KBM-7 (cell line): ENCODE measurements at regions not wholly inside any gene's neighbourhood (a gene's known extent, or its start where the extent isn't known, plus 50 kb on each side); places are given as distances from the start of the nearest gene placed in this dataset.

Experiments
- DNase-seq: peaks from one replicate; pipeline ENCODE4 v3.0.0-alpha.2; 2015
- in situ Hi-C: fragments of 300-500 bp; cut with MboI; formaldehyde crosslinking; loops from 2 replicates; pipeline ENCODE4 v1.14.3; 2020; ENCODE audit warnings: low sequenced_read_pairs, low pct_unique_long_range_greater_than_20kb, mixed read lengths

DNA sequence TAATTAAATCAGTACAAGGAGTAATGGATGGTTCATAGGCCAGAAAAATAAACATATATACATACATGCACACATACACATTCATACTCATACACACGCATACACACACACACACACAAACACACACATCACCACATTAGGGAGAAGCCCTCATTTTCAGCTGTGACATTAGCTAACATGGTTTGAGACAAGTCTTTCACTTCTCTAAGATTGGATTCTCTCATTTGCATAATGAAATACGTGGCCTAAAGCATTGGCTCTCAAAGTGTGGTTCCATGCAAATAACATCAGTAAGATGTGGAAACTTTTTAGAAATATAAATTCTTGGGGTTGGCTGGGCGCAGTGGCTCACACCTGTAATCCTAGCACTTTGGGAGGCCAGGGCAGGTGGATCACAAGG lies 452.6 kb downstream of the TAFA4 start:
- in situ Hi-C loops, result no loop called here
- DNase-seq, result no peak

DNA sequence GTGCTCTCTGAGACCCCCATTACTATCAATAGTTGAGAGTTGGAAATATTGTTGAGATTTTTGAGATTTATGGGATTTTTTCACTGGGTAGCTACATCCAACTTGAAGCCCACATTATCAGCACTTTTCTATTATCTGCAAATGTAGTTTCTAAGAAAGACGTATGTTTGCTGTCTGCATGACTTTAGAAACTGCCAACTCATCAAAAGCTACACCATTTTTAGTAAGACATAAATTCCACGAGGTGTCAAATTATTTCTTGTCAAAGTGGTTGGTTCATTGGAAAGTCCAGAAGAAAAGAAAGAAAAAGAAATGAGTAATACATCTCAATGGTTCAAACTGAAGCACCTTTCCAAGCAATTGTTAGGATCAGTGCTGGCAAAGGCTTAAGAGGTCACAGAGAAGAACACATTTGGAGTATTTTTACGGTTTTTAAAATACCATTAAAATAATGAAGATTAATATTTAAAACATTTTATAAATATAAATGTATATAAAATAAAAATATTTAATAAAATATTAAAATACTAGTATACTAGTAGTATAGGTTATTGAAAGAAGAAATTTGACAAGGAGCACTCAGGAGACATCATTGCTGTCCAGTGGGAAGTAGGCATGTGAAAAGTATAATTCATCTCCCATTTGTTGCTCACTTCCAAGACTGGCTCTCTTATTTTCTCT lies 463.5 kb downstream of the TAFA4 start:
- no peak for DNase-seq
- in situ Hi-C loops, result no loop called here

- no peak for DNase-seq
- in situ Hi-C loops, result no loop called here
Observed at GRCh38 chr3:68467465-68467864, 464.9 kb downstream of the TAFA4 start.

- in situ Hi-C loops, result no loop called here
- no peak for DNase-seq
Observed at GRCh38 chr3:68458581-68458980, 473.8 kb downstream of the TAFA4 start.

GRCh38 chr3:68448510-68449383 lies 483.6 kb downstream of the TAFA4 start:
- no peak for DNase-seq
- in situ Hi-C loops, result no loop called here

DNA sequence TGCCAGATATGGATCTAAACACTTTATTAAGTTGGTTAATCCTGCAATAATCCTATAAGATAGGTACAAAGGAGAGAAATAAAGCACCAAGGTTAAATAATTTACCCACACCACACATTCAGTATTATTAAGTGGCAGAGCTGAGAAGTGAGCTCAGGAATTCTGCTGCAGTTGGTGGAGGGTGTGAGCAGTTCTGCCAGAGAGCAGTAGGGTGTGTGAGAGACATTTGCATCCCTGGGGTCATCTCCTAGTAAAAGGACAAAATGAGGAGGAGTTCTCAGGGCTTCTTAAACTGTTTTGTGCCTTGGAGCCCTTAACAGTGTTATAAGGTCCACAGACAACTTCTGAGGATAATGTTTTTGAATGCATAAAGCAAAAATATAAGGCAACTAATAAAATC lies 484.5 kb downstream of the TAFA4 start:
- no peak for DNase-seq
- in situ Hi-C loops, result no loop called here

- in situ Hi-C loops, result no loop called here
- no peak for DNase-seq
Observed at GRCh38 chr3:68441054-68441453, 491.3 kb downstream of the TAFA4 start.

GRCh38 chr3:68436619-68437401 lies 495.5 kb downstream of the TAFA4 start:
- no peak for DNase-seq
- in situ Hi-C loops, result no loop called here

- in situ Hi-C loops, result no loop called here
- DNase-seq, result no peak
Observed at GRCh38 chr3:68428495-68428894, 503.9 kb downstream of the TAFA4 start.

GRCh38 chr3:68424796-68425460 lies 507.4 kb downstream of the TAFA4 start:
- no peak for DNase-seq
- in situ Hi-C loops, result no loop called here

DNA sequence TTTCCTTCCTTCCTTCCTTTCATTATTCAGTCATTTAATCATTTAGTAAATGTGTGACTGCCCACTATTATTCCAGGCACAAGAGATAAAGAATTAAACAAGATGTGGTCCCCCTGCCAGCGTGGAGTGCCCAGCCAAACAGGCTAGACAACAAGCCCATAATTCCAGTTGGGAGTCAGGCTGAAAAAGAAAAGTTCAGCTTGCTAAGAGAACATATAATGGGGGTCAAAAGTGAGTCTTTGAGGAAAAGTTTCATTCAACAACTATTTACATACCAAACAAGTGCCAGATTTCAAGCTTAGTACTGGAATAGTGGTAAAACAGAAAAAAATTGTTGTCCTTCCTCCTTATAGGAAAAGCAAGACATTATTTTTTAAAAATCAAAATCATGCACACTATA lies 523.7 kb downstream of the TAFA4 start:
- in situ Hi-C loops, result no loop called here
- no peak for DNase-seq

DNA sequence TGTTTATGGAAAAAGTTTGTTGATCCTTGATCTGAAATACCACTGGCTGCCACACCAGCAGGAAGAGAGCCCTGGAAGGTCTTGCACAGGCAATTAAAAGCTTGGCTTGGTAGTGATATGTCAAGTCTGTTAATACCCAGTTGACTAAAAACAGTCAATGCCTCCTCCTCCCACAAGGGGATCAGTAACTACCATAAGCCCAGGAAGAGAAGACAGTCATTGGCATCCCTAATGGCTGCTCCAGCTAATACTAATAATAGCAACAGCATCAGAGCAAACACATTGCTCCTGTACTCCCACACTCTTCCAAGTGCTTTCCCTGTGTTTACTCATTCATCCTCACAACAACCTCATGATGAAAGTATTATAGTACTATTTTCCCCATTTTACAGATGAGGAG lies 528.6 kb downstream of the TAFA4 start:
- DNase-seq, result no peak
- in situ Hi-C loops, result no loop called here

DNA sequence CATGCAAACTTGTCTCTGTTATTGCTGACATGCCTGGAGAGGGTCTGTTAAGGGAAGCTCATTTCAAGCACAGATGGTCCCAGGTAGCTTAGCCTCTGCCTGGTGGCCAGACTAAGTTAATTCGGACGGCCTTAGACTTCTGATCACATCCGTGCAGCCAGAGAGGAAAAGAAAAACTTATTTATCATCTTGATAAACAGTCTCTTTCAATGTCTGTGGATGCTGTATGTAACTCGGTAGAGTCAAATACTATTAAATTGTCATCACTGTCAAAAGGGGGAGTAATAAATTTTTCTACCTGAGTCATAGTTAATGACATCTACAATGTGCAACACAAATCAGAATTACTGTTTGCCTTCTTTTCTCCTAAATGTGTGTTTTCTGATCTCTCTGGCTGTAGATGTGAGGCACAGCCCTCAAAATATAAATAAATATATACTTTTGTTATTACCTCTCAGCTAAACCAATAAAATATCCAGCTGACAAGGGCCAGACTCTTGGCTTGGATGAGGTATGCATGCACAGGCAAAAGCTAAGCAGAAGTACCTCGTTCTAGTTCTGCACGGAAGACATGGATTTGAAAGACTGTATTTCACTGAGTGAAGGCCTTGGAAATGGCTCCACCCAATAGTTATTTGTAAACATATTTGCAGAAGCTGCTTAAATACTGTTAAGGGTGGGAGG lies 530.0 kb downstream of the TAFA4 start:
- in situ Hi-C loops, result no loop called here
- no peak for DNase-seq

DNA sequence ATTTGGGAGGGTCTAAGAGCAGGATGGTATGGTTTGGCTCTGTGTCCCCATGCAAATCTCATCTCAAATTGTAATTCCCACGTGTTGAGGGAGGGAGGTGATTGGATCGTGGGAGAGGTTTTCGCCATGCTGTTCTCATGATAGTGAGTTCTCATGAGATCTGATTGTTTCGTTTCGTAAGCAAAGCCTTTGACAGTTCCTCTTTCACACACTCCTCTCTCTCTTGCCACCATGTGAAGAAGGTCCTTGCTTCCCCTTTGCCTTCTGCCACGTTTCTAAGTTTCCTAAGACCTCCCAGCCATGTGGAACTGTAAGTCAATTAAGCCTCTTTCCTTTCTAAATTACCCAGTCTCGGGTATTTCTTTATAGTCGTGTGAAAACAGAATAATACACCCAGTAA lies 553.7 kb downstream of the TAFA4 start:
- in situ Hi-C loops, result no loop called here
- DNase-seq, result peak; percentile 5

GRCh38 chr3:68373727-68374126 lies 558.6 kb downstream of the TAFA4 start:
- in situ Hi-C loops, result no loop called here
- DNase-seq, result no peak

DNA sequence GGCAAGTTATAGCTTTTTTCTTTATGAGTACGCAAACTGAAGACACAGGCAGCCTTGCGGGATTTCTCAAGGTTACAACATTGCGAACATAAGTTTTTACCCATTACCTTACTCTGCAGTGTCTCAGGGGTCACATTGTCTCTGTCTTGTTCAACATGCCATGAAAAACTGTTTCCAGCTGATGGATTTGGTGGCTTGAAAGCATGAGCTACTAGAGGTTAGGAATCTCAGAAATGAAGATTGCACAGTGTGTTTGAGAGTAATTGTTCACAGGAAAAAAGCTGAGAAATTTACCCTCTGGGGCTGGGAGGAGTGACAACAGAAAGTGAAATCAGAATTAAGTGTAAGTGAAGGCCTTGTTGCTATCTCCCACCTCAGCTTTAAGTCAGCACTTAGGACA lies 568.6 kb downstream of the TAFA4 start:
- in situ Hi-C loops, result no loop called here
- no peak for DNase-seq

GRCh38 chr3:68360492-68360891 lies 571.9 kb downstream of the TAFA4 start:
- in situ Hi-C loops, result no loop called here
- DNase-seq, result no peak

DNA sequence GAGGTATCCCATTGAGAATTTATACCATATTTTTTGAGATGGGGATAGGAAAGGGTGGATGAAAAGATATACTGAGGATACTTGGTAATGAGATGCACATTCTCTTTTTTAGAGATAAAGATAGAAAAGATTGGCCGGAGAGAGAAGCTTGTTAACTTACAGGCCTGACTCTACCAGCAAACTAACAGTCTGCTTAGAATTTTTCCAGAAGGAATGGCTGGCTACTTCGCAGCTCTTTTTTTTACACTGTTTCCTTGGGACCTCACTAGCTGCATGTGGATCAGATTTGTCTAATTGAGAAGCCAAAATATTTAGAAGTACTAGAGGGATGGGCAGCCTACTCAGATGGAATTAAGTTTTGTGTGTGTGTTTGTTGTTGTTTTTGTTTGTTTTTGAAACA lies 586.6 kb downstream of the TAFA4 start:
- no peak for DNase-seq
- in situ Hi-C loops, result no loop called here

- in situ Hi-C loops, result no loop called here
- no peak for DNase-seq
Observed at GRCh38 chr3:68342426-68342825, 589.9 kb downstream of the TAFA4 start.
